HEK293 (cell line): ENCODE measurements at regions not wholly inside any gene's neighbourhood (a gene's known extent, or its start where the extent isn't known, plus 50 kb on each side); places are given as distances from the start of the nearest gene placed in this dataset.

Experiments
- CTCF ChIP-seq: fragments of 450-650 bp; formaldehyde crosslinking; IDR thresholded peaks from 2 replicates; pipeline ENCODE4 v1.5.1; 2016; ENCODE audit warnings: missing biosample characterization, missing genetic modification characterization
- SALL2 ChIP-seq: fragments of 450-650 bp; formaldehyde crosslinking; IDR thresholded peaks from 2 replicates; pipeline ENCODE4 v1.5.0; 2017; ENCODE audit warnings: missing biosample characterization, mild to moderate bottlenecking, missing genetic modification characterization, borderline replicate concordance
- SP2 ChIP-seq: fragments of 450-650 bp; formaldehyde crosslinking; IDR thresholded peaks from 2 replicates; pipeline ENCODE4 v1.5.1; 2016; ENCODE audit warnings: missing biosample characterization, missing genetic modification characterization
- ZNF175 ChIP-seq: fragments of 450-650 bp; formaldehyde crosslinking; IDR thresholded peaks from 2 replicates; pipeline ENCODE4 v1.5.1; 2016; ENCODE audit warnings: missing biosample characterization, missing genetic modification characterization
- ZNF529 ChIP-seq: fragments of 450-650 bp; formaldehyde crosslinking; IDR thresholded peaks from 2 replicates; pipeline ENCODE4 v1.5.1; 2017; ENCODE audit warnings: missing genetic modification characterization, missing biosample characterization; ENCODE audit not compliant: insufficient replicate concordance
- ZNF585B ChIP-seq: fragments of 450-650 bp; formaldehyde crosslinking; IDR thresholded peaks from 2 replicates; pipeline ENCODE4 v1.5.1; 2016; ENCODE audit warnings: missing biosample characterization, missing genetic modification characterization
- TF ChIP-seq, protein P1 (sequence below): fragments of 450-650 bp; formaldehyde crosslinking; IDR thresholded peaks from 2 replicates; pipeline ENCODE4 v1.5.1; 2017; ENCODE audit warnings: missing biosample characterization, missing genetic modification characterization
- TF ChIP-seq, protein P2 (sequence below): fragments of 450-650 bp; formaldehyde crosslinking; IDR thresholded peaks from 2 replicates; pipeline ENCODE4 v1.5.1; 2016; ENCODE audit warnings: missing biosample characterization, missing genetic modification characterization
- TF ChIP-seq, protein P3 (sequence below): fragments of 450-650 bp; formaldehyde crosslinking; IDR thresholded peaks from 2 replicates; pipeline ENCODE4 v1.5.1; 2016; ENCODE audit warnings: missing biosample characterization, missing genetic modification characterization, low read depth

- TF ChIP-seq ZNF585B: no peak
- TF ChIP-seq CTCF (tag by site-specific recombination): no peak
- no peak for TF ChIP-seq SALL2 (tag by site-specific recombination)
- TF ChIP-seq ZNF529 (tag by site-specific recombination): no peak
- TF ChIP-seq ZNF175 (tag by site-specific recombination): no peak
- TF ChIP-seq SP2 (tag by site-specific recombination): no peak
- TF ChIP-seq, protein P1, sequence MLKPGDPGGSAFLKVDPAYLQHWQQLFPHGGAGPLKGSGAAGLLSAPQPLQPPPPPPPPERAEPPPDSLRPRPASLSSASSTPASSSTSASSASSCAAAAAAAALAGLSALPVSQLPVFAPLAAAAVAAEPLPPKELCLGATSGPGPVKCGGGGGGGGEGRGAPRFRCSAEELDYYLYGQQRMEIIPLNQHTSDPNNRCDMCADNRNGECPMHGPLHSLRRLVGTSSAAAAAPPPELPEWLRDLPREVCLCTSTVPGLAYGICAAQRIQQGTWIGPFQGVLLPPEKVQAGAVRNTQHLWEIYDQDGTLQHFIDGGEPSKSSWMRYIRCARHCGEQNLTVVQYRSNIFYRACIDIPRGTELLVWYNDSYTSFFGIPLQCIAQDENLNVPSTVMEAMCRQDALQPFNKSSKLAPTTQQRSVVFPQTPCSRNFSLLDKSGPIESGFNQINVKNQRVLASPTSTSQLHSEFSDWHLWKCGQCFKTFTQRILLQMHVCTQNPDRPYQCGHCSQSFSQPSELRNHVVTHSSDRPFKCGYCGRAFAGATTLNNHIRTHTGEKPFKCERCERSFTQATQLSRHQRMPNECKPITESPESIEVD (tag by site-specific recombination): no peak
- TF ChIP-seq, protein P2, sequence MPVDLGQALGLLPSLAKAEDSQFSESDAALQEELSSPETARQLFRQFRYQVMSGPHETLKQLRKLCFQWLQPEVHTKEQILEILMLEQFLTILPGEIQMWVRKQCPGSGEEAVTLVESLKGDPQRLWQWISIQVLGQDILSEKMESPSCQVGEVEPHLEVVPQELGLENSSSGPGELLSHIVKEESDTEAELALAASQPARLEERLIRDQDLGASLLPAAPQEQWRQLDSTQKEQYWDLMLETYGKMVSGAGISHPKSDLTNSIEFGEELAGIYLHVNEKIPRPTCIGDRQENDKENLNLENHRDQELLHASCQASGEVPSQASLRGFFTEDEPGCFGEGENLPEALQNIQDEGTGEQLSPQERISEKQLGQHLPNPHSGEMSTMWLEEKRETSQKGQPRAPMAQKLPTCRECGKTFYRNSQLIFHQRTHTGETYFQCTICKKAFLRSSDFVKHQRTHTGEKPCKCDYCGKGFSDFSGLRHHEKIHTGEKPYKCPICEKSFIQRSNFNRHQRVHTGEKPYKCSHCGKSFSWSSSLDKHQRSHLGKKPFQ (tag by site-specific recombination): no peak
- TF ChIP-seq, protein P3, sequence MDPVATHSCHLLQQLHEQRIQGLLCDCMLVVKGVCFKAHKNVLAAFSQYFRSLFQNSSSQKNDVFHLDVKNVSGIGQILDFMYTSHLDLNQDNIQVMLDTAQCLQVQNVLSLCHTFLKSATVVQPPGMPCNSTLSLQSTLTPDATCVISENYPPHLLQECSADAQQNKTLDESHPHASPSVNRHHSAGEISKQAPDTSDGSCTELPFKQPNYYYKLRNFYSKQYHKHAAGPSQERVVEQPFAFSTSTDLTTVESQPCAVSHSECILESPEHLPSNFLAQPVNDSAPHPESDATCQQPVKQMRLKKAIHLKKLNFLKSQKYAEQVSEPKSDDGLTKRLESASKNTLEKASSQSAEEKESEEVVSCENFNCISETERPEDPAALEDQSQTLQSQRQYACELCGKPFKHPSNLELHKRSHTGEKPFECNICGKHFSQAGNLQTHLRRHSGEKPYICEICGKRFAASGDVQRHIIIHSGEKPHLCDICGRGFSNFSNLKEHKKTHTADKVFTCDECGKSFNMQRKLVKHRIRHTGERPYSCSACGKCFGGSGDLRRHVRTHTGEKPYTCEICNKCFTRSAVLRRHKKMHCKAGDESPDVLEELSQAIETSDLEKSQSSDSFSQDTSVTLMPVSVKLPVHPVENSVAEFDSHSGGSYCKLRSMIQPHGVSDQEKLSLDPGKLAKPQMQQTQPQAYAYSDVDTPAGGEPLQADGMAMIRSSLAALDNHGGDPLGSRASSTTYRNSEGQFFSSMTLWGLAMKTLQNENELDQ (tag by site-specific recombination): no peak
These were observed 254.4 kb downstream of the DAD1 start for GRCh38 chr14:22334627-22335026.
